ENCODE measurements at regions not wholly inside any gene's neighbourhood (a gene's known extent, or its start where the extent isn't known, plus 50 kb on each side); places are given as distances from the start of the nearest gene placed in this dataset.

GRCh38 chr7:54860003-54860775 is 101.2 kb upstream of the SEC61G start:
- Histone ChIP-seq H3K27me3 (no peaks in the 10 kb centered on the region), H3K9me3 (no peaks in the 10 kb centered on the region), H3K27ac (no peak overlapping the region), H3K36me3 (no peaks in the 10 kb centered on the region), H3K4me3 (no peak overlapping the region), H3K4me1 (no peaks in the 10 kb centered on the region)
- WGBS (ENCODE audit: insufficient coverage, low coverage, low lambda C conversion rate, missing lambda C conversion rate) = 48% methylated on average over 4 of the region's 4 CpGs
- intact Hi-C loops (cut with DNase I) = no loop called here
- TF ChIP-seq POLR2A (IDR thresholded peaks at IDR 0.05) = no peak
- TF ChIP-seq CTCF (IDR thresholded peaks at IDR 0.05) = no peak
- no peak for DNase-seq
- ATAC-seq = peak in 3 of 4 donors; percentile 16 to 38 (median 23)

DNA sequence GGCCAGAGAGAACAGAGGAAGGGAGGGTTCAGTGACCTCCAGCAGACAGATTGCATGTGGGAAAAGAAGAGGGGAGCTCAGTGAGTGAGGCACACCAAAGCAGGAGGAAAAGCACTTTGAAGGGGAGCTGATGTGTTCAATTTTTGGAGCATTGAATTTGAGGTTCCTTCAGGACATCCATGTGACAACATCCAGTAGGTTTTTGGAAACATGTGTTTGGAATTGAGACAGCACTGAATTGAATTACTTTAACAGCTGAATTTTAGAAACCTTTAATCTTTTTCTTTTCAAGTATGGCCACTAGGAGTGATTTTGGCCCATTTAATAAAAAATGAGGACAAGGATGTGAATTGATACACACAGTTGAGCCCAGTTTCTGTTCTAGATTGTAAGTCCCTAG is 101.8 kb upstream of the SEC61G start:
- no peak overlapping the region for H3K4me3 ChIP-seq
- H3K4me1 ChIP-seq = no peaks in the 10 kb centered on the region
- no peaks in the 10 kb centered on the region for H3K27me3 ChIP-seq
- H3K36me3 ChIP-seq = no peaks in the 10 kb centered on the region
- TF ChIP-seq POLR2A (IDR thresholded peaks at IDR 0.05) (no peak), CTCF (IDR thresholded peaks at IDR 0.05) (no peak)
- intact Hi-C loops (cut with DNase I) = no loop called here
- no peaks in the 10 kb centered on the region for H3K9me3 ChIP-seq
- DNase-seq (no peak), ATAC-seq (no peak)
- no peak overlapping the region for H3K27ac ChIP-seq

GRCh38 chr7:54864663-54865062 is 105.7 kb upstream of the SEC61G start:
- DNase-seq = no peak

DNA sequence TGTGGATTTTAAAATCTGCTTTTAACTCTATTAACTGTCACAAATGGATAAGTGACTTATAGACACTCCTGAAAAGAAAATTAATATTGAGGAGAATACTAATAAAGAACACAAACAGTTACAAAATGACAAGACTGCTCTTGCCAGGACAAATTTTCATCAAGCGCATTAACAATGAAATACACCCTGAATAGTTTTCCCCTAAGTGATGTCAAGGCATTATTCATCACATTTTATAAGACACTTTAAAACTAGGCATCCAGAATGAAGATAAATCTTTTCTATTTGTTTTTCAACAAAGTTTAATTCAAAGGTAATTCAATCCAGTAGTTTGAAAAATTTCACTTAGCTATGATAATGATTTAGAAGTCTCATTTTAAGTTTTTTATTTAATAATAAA is 110.5 kb upstream of the SEC61G start:
- 94% methylated on average over 1 of the region's 1 CpG for WGBS (ENCODE audit: insufficient coverage, low coverage, low lambda C conversion rate, missing lambda C conversion rate)

More at GRCh38 chr7:54864663-54865062, 105.7 kb upstream of the SEC61G start:
- H3K4me3 ChIP-seq = no peak overlapping the region
- no peaks in the 10 kb centered on the region for H3K36me3 ChIP-seq
- intact Hi-C loops (cut with DNase I) = no loop called here
- no peaks in the 10 kb centered on the region for H3K4me1 ChIP-seq
- no peak overlapping the region for H3K27ac ChIP-seq
- TF ChIP-seq CTCF (IDR thresholded peaks at IDR 0.05) = no peak
- TF ChIP-seq POLR2A (IDR thresholded peaks at IDR 0.05) = no peak
- H3K27me3 ChIP-seq = no peaks in the 10 kb centered on the region
- ATAC-seq = peak in 1 of 4 donors; percentile 97
- H3K9me3 ChIP-seq = no peaks in the 10 kb centered on the region
- WGBS (ENCODE audit: insufficient coverage, low coverage, low lambda C conversion rate, missing lambda C conversion rate) = 23% methylated on average over 6 of the region's 6 CpGs

More for the DNA sequence above, 110.5 kb upstream of the SEC61G start:
- intact Hi-C loops (cut with DNase I) = no loop called here
- no peak overlapping the region for H3K27ac ChIP-seq
- no peaks in the 10 kb centered on the region for H3K27me3 ChIP-seq
- ATAC-seq = no peak
- H3K4me1 ChIP-seq = no peaks in the 10 kb centered on the region
- H3K9me3 ChIP-seq = no peaks in the 10 kb centered on the region
- TF ChIP-seq CTCF (IDR thresholded peaks at IDR 0.05) = no peak
- TF ChIP-seq POLR2A (IDR thresholded peaks at IDR 0.05) = no peak
- no peak for DNase-seq
- H3K4me3 ChIP-seq = no peak overlapping the region
- no peaks in the 10 kb centered on the region for H3K36me3 ChIP-seq

All from right lobe of liver (tissue), 6 donors.